PFSK-1 (cell line): ENCODE measurements at regions not wholly inside any gene's neighbourhood (a gene's known extent, or its start where the extent isn't known, plus 50 kb on each side); places are given as distances from the start of the nearest gene placed in this dataset.
A peak's percentile ranks its signal among the peaks of the same experiment; 100 is the strongest.

Source experiments
- FOXP2 ChIP-seq: optimal IDR thresholded peaks from 2 replicates; pipeline ENCODE3; 2011; ENCODE audit warnings: borderline replicate concordance, control low read depth, inconsistent platforms; ENCODE audit not compliant: insufficient read depth; ENCODE audit errors: extremely low read length, extremely low read depth
- POLR2AphosphoS5 ChIP-seq: IDR thresholded peaks from 2 replicates; pipeline ENCODE4 v1.6.1; 2012; ENCODE audit warnings: low read depth, mild to moderate bottlenecking, control low read depth, low read length, moderate library complexity
- SIN3A ChIP-seq: IDR thresholded peaks from 2 replicates; pipeline ENCODE4 v1.6.1; 2012; ENCODE audit warnings: mild to moderate bottlenecking, low read length, moderate library complexity, borderline replicate concordance; ENCODE audit not compliant: insufficient read depth
- TAF1 ChIP-seq: IDR thresholded peaks from 2 replicates; pipeline ENCODE4 v1.6.1; 2012; ENCODE audit warnings: low read length, control low read depth, borderline replicate concordance; ENCODE audit not compliant: insufficient read depth
- TF ChIP-seq, protein P1 (sequence below), 2 experiments: IDR thresholded peaks; 2 replicates each; pipeline versions ENCODE4 v1.6.1 to v1.8.0; 2011 to 2012; ENCODE audit warnings: low read depth in 2 of 2, low read length in 2 of 2, control low read depth in 1 of 2, inconsistent platforms in 1 of 2, mild to moderate bottlenecking in 1 of 2, moderate library complexity in 1 of 2; ENCODE audit not compliant: insufficient read depth in 1 of 2

DNA sequence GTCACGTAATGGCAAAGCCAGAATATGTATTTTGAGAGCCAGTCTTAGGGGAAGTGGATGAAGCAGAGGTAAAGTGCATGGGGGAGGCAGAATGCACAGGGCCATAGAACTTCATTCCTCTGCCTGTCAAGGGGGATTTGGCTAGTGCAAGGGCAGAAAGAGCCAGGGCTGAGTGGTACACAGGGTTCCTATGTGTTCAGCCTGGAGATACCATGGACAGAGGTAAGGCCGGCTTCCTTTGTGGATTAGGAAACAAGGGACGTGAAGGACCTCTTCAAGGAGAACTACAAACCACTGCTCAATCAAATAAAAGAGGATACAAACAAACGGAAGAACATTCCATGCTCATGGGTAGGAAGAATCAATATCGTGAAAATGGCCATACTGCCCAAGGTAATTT lies 241.1 kb upstream of the ELAVL2 start:
- TF ChIP-seq, protein P1, sequence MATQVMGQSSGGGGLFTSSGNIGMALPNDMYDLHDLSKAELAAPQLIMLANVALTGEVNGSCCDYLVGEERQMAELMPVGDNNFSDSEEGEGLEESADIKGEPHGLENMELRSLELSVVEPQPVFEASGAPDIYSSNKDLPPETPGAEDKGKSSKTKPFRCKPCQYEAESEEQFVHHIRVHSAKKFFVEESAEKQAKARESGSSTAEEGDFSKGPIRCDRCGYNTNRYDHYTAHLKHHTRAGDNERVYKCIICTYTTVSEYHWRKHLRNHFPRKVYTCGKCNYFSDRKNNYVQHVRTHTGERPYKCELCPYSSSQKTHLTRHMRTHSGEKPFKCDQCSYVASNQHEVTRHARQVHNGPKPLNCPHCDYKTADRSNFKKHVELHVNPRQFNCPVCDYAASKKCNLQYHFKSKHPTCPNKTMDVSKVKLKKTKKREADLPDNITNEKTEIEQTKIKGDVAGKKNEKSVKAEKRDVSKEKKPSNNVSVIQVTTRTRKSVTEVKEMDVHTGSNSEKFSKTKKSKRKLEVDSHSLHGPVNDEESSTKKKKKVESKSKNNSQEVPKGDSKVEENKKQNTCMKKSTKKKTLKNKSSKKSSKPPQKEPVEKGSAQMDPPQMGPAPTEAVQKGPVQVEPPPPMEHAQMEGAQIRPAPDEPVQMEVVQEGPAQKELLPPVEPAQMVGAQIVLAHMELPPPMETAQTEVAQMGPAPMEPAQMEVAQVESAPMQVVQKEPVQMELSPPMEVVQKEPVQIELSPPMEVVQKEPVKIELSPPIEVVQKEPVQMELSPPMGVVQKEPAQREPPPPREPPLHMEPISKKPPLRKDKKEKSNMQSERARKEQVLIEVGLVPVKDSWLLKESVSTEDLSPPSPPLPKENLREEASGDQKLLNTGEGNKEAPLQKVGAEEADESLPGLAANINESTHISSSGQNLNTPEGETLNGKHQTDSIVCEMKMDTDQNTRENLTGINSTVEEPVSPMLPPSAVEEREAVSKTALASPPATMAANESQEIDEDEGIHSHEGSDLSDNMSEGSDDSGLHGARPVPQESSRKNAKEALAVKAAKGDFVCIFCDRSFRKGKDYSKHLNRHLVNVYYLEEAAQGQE (IDR thresholded peaks at IDR 0.05; ENCODE audit: insufficient read depth in 1 of 2, low read depth in 2 of 2, low read length in 2 of 2) = peak in 1 of 2 experiments; percentile 71; a peak in 2 of 4 replicates

DNA sequence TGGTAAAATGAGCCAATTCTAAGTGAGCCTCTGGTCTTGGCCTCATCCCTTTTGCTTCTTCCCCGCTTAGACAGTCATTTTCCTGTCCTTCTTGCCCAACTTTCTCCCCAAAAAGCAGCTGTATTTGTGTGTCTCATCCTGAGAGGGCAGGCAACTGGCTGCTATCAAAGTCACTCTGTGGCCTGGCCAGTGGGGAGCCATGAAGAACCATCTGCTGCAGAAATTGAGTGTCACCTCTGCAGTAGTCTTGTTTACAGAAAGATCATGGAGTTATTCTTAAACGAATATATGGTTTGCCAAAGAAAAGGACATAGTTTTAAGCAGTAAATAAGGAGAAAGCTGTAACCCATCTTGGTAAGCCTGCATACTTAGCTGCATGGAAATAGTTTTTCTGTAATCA lies 233.6 kb upstream of the ELAVL2 start:
- TF ChIP-seq POLR2AphosphoS5 (no peak), SIN3A (no peak), FOXP2 (no peak), TAF1 (no peak)
- TF ChIP-seq, protein P1 (IDR thresholded peaks at IDR 0.05; ENCODE audit: insufficient read depth in 1 of 2, low read depth in 2 of 2, low read length in 2 of 2) = no peak

DNA sequence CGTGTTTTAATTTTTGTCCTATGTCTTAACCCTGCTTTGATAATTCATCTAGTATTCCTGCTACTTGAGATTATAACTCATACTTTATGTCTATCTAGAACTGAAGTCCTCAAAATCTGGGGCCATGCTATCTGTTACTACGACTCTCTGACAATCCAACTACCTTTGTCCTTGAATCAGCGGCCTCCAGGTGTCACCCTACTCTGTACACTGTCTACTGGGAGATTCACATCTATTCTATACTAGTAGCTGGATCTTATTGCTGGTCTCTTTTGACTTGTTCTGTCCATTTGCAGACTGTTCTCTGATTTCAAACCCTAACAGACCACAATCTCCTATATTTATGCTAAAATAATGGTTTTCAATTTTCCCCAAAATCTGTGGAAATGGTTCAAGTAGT lies 225.5 kb upstream of the ELAVL2 start:
- TF ChIP-seq TAF1 (no peak), FOXP2 (no peak), POLR2AphosphoS5 (no peak), SIN3A (no peak)
- TF ChIP-seq, protein P1 (IDR thresholded peaks at IDR 0.05; ENCODE audit: insufficient read depth in 1 of 2, low read depth in 2 of 2, low read length in 2 of 2) = no peak

DNA sequence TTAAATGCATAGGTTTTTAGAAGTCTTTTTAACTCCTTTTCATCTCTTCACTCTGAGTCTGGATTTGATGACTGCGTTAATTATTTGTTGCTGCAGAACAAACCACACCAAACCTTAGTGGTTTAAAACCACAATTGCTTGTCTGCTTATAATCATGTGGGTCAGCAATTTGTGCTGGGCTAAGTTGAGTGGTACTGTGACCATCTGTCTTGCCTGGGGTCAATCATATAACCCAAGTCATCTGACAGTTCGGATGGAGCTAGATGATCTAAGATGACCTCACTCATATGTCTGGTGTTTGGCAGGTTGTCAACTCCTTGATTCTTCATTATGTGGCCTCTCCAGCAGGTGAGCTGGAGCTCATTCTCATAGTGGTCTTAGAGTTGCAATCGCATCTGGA lies 219.1 kb upstream of the ELAVL2 start:
- no peak for TF ChIP-seq SIN3A
- TF ChIP-seq, protein P1 (IDR thresholded peaks at IDR 0.05; ENCODE audit: insufficient read depth in 1 of 2, low read depth in 2 of 2, low read length in 2 of 2) = no peak
- TF ChIP-seq TAF1 = no peak
- no peak for TF ChIP-seq FOXP2
- no peak for TF ChIP-seq POLR2AphosphoS5

DNA sequence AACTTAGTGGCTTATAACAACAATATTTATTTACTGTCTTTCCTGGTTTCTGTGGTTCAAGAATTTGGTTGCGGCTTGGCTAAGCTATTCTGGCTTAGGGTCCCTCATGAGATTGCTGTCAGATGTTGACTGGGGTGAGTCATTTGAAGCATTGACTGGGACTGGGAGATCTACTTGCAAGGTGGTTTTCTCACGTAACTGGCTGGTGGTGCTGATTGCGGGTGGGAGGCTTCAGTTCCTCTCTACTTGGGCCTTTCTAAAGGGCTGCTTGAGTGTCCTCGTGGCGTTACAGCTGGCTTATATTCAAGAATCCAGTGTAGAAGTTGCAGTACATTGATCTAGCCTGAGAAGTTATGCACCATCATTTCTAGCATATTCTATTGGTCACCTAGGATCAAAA lies 218.5 kb upstream of the ELAVL2 start:
- TF ChIP-seq SIN3A (no peak), POLR2AphosphoS5 (no peak), TAF1 (no peak), FOXP2 (no peak)
- TF ChIP-seq, protein P1 (IDR thresholded peaks at IDR 0.05; ENCODE audit: insufficient read depth in 1 of 2, low read depth in 2 of 2, low read length in 2 of 2) = no peak
